PC-3 (cell line): ENCODE measurements at regions not wholly inside any gene's neighbourhood (a gene's known extent, or its start where the extent isn't known, plus 50 kb on each side); places are given as distances from the start of the nearest gene placed in this dataset.
A peak's percentile ranks its signal among the peaks of the same experiment; 100 is the strongest.

Experiments
- ATAC-seq: fragments of 200-7000 bp; cut with Tn5 transposase; 2 replicates; pipeline ENCODE4 v1.9.1; 2020; ENCODE audit warnings: mild to moderate bottlenecking, moderate library complexity
- BruUV-seq: library from RNA; stranded (reverse); fragments of 400-500 nt; replicated peaks from 2 replicates; lab custom pipeline; 2021; lab: Mats Ljungman, UMichigan
- CTCF ChIA-PET: fragments of 300-600 bp; sonication (Branson Sonifier 250); formaldehyde crosslinking; loops from one replicate; lab custom pipeline; 2022; ENCODE audit warnings: antibody characterized with exemption; lab: Charles Lee
- POLR2A ChIA-PET: fragments of 300-600 bp; sonication (Branson Sonifier 250); formaldehyde crosslinking; loops from one replicate; lab custom pipeline; 2022; ENCODE audit warnings: antibody characterized with exemption; ENCODE audit not compliant: unreplicated experiment; lab: Charles Lee
- DNase-seq: peaks from one replicate; pipeline ENCODE4 v3.0.0-alpha.2; 2015
- H2AFZ ChIP-seq: fragments of 300-600 bp; sonication (generic); 2 replicates; pipeline ENCODE4 v1.6.0; 2016; ENCODE audit warnings: antibody characterized with exemption, low read length
- H3F3A ChIP-seq: fragments of 300-600 bp; sonication (generic); one replicate; pipeline ENCODE4 v1.6.0; 2017; ENCODE audit warnings: antibody characterized with exemption, low read length, control low read depth, mild to moderate bottlenecking; ENCODE audit not compliant: unreplicated experiment
- H3K27ac ChIP-seq: fragments of 300-600 bp; sonication (generic); 2 replicates; pipeline ENCODE4 v1.5.1; 2016; ENCODE audit warnings: mild to moderate bottlenecking, low read length
- H3K27me3 ChIP-seq: fragments of 300-600 bp; sonication (generic); 2 replicates; pipeline ENCODE4 v1.6.1; 2016; ENCODE audit warnings: low read length, mixed read lengths
- H3K36me3 ChIP-seq: fragments of 300-600 bp; sonication (generic); 2 replicates; pipeline ENCODE4 v1.6.1; 2016; ENCODE audit warnings: low read depth, mixed run types, low read length, mixed read lengths
- H3K4me1 ChIP-seq: fragments of 300-600 bp; sonication (generic); 2 replicates; pipeline ENCODE4 v1.5.1; 2016; ENCODE audit warnings: low read length; ENCODE audit not compliant: insufficient read depth
- H3K4me2 ChIP-seq: fragments of 300-600 bp; sonication (generic); 2 replicates; pipeline ENCODE4 v1.6.0; 2016; ENCODE audit warnings: low read length
- H3K4me3 ChIP-seq: fragments of 300-600 bp; sonication (generic); 2 replicates; pipeline ENCODE4 v1.5.1; 2016; ENCODE audit warnings: mild to moderate bottlenecking, low read length, mixed read lengths
- H3K79me2 ChIP-seq: fragments of 300-600 bp; sonication (generic); 2 replicates; pipeline ENCODE4 v1.6.1; 2017; ENCODE audit warnings: low read length, mixed read lengths
- H3K9ac ChIP-seq: fragments of 300-600 bp; sonication (generic); 2 replicates; pipeline ENCODE4 v1.6.0; 2016; ENCODE audit warnings: mild to moderate bottlenecking, low read length
- H3K9me2 ChIP-seq: fragments of 300-600 bp; sonication (generic); replicated peaks from 2 replicates; pipeline ENCODE4 v1.6.1; 2016; ENCODE audit warnings: mixed run types, low read length, mixed read lengths
- H3K9me3 ChIP-seq: fragments of 300-600 bp; sonication (generic); 2 replicates; pipeline ENCODE4 v1.6.1; 2016; ENCODE audit warnings: low read length, mixed read lengths
- H4K20me1 ChIP-seq: fragments of 300-600 bp; sonication (generic); 2 replicates; pipeline ENCODE4 v1.6.1; 2016; ENCODE audit warnings: low read length, mixed read lengths
- EZH2 ChIP-seq: fragments of 300-600 bp; sonication (generic); IDR thresholded peaks from one replicate; pipeline ENCODE4 v1.6.1; 2017; ENCODE audit warnings: antibody characterized with exemption, mild to moderate bottlenecking, low read length; ENCODE audit not compliant: unreplicated experiment
- EZH2phosphoT487 ChIP-seq: fragments of 300-600 bp; sonication (generic); IDR thresholded peaks from 2 replicates; pipeline ENCODE4 v1.6.1; 2018; ENCODE audit warnings: mild to moderate bottlenecking, antibody characterized with exemption, low read length, borderline replicate concordance
- intact Hi-C: fragments of 100-400 bp; cut with micrococcal nuclease; formaldehyde crosslinking; loops from 2 replicates; pipeline ENCODE4 v1.9.0; 2023
- TF ChIP-seq, protein P1 (sequence below): fragments of 300-600 bp; sonication (generic); conservative IDR thresholded peaks from 2 replicates; pipeline ENCODE4 v1.5.1; 2017; ENCODE audit warnings: antibody characterized with exemption, low read depth, mild to moderate bottlenecking, low read length

DNA sequence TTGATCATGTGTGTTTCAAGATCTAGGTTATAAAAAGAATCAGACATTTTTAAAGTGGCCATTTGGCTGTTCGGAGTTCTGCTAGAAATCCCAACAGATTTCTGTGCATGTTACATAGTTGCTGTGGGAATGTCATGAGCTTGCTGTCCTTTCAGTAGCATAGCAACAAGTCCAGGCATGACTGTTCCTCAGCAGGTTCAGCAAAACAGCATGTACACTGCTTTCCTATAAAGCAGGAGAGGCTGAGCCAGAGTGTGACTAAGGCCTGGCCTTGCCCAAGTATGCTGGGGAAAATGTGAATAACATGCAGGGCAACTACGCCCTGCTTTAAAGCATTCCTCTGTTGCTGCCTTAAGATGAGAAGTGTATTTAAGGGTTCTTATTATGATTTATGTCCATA is 217.1 kb upstream of the SMIM31 start:
- intact Hi-C loops: loop anchor here (2.0 to 10.0 kb wide), 4 partner anchors 34 to 112 kb away; no protein-coding TSS in a partner anchor
- Histone ChIP-seq H3K36me3 (no peaks in the 10 kb centered on the region), H2AFZ (no peak overlapping the region; the same call in 1 of the 2 replicates), H3K9ac (no peak overlapping the region), H4K20me1 (no peaks in the 10 kb centered on the region), H3K9me3 (no peaks in the 10 kb centered on the region), H3K9me2 (no peaks in the 10 kb centered on the region), H3K4me1 (peaks cover 10% of the 10 kb centered on the region), H3K79me2 (no peaks in the 10 kb centered on the region), H3K27ac (0 out of 2 replicates have a peak overlapping the region, but pooled peaks have one; percentile 6), H3K4me3 (no peak overlapping the region), H3K27me3 (no peaks in the 10 kb centered on the region), H3F3A (no peaks in the 10 kb centered on the region), H3K4me2 (no peak overlapping the region)
- TF ChIP-seq EZH2phosphoT487: no peak
- TF ChIP-seq, protein P1, sequence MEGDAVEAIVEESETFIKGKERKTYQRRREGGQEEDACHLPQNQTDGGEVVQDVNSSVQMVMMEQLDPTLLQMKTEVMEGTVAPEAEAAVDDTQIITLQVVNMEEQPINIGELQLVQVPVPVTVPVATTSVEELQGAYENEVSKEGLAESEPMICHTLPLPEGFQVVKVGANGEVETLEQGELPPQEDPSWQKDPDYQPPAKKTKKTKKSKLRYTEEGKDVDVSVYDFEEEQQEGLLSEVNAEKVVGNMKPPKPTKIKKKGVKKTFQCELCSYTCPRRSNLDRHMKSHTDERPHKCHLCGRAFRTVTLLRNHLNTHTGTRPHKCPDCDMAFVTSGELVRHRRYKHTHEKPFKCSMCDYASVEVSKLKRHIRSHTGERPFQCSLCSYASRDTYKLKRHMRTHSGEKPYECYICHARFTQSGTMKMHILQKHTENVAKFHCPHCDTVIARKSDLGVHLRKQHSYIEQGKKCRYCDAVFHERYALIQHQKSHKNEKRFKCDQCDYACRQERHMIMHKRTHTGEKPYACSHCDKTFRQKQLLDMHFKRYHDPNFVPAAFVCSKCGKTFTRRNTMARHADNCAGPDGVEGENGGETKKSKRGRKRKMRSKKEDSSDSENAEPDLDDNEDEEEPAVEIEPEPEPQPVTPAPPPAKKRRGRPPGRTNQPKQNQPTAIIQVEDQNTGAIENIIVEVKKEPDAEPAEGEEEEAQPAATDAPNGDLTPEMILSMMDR: no peak
- no peak for TF ChIP-seq EZH2
- no TSS peak for BruUV-seq
- peak; percentile 81 for DNase-seq
- CTCF ChIA-PET: no interaction called here
- ATAC-seq: peak; percentile 100
- POLR2A ChIA-PET: no interaction called here

DNA sequence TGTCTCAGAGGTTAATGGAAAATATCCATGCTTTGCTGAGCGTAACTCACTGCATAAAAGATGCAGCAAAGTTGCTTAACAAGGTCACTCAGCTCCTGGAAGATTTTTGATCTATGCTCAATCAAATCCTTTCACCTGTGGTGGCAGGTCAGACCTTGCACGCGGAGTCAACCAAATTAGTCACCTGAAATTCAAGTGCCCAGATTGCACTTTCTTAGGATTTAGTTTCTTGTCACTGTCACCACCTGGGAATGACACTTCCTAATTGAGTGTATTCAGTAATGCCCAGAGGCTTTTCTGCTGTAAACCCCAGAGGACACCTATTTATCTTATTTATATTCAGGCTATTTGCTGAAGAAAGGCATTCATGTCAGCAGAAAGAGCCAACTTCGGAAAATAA is 215.8 kb upstream of the SMIM31 start:
- no peak overlapping the region for H3K27ac ChIP-seq
- no peaks in the 10 kb centered on the region for H3K27me3 ChIP-seq
- H3K4me3 ChIP-seq: no peak overlapping the region
- intact Hi-C loops: loop anchor here (10.0 kb wide), 1 partner anchor 93 kb away; no protein-coding TSS in a partner anchor
- no peaks in the 10 kb centered on the region for H3F3A ChIP-seq
- H3K4me1 ChIP-seq: peaks cover 10% of the 10 kb centered on the region
- no peaks in the 10 kb centered on the region for H3K9me3 ChIP-seq
- ChIA-PET CTCF (no interaction called here), POLR2A (no interaction called here)
- H2AFZ ChIP-seq: no peak overlapping the region
- H3K79me2 ChIP-seq: no peaks in the 10 kb centered on the region
- H4K20me1 ChIP-seq: no peaks in the 10 kb centered on the region
- H3K4me2 ChIP-seq: no peak overlapping the region
- ATAC-seq (no peak), DNase-seq (no peak)
- TF ChIP-seq, protein P1: no peak
- TF ChIP-seq EZH2phosphoT487: no peak
- TF ChIP-seq EZH2: no peak
- H3K9me2 ChIP-seq: no peaks in the 10 kb centered on the region
- H3K36me3 ChIP-seq: no peaks in the 10 kb centered on the region
- BruUV-seq: no TSS peak
- H3K9ac ChIP-seq: no peak overlapping the region

DNA sequence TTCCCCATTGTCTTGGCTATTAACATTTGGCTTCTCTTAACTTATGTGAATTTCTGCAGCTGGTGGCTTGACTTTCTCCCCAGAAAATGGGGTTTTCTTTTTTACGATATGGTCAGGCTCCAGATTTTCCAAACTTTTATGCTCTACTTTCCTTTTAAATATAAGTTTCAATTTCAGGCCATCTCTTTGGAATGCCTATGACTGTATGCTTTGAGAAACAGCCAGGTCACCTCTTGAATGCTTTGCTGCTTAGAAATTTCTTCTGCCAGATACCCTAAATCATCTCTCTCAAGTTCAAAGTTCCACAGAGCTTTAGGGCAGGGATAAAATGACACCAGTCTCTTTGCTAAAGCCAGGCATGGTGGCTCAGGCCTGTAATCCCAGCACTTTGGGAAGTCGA is 212.9 kb upstream of the SMIM31 start:
- no peaks in the 10 kb centered on the region for H3K79me2 ChIP-seq
- TF ChIP-seq EZH2phosphoT487 (no peak), EZH2 (no peak)
- TF ChIP-seq, protein P1: no peak
- H3K9me3 ChIP-seq: no peaks in the 10 kb centered on the region
- BruUV-seq: no TSS peak
- H3K4me1 ChIP-seq: peaks cover 10% of the 10 kb centered on the region
- no peaks in the 10 kb centered on the region for H3F3A ChIP-seq
- POLR2A ChIA-PET: no interaction called here
- no peaks in the 10 kb centered on the region for H3K9me2 ChIP-seq
- H3K9ac ChIP-seq: no peak overlapping the region
- no peaks in the 10 kb centered on the region for H4K20me1 ChIP-seq
- H3K27ac ChIP-seq: no peak overlapping the region
- ATAC-seq: no peak
- H3K4me2 ChIP-seq: no peak overlapping the region
- H3K4me3 ChIP-seq: no peak overlapping the region
- no peaks in the 10 kb centered on the region for H3K36me3 ChIP-seq
- no peaks in the 10 kb centered on the region for H3K27me3 ChIP-seq
- H2AFZ ChIP-seq: no peak overlapping the region
- intact Hi-C loops: no loop called here
- CTCF ChIA-PET: no interaction called here
- DNase-seq: no peak
